HFFc6 (cell line): ENCODE measurements at regions not wholly inside any gene's neighbourhood (a gene's known extent, or its start where the extent isn't known, plus 50 kb on each side); places are given as distances from the start of the nearest gene placed in this dataset.

Source experiments
- DNase-seq: peaks from one replicate; pipeline ENCODE4 v3.0.0-alpha.2; 2018
- H3K27ac Mint-ChIP-seq: 2 replicates; pipeline ENCODE4 v1.8.0; 2020; ENCODE audit warnings: mild to moderate bottlenecking, mixed read lengths
- H3K27me3 Mint-ChIP-seq: 2 replicates; pipeline ENCODE4 v1.8.0; 2021; ENCODE audit warnings: mild to moderate bottlenecking, moderate library complexity, mixed read lengths; ENCODE audit not compliant: insufficient read depth
- H3K36me3 Mint-ChIP-seq: 2 replicates; pipeline ENCODE4 v1.8.0; 2021; ENCODE audit warnings: low read depth, mixed read lengths
- H3K4me1 Mint-ChIP-seq: 2 replicates; pipeline ENCODE4 v1.8.0; 2020; ENCODE audit warnings: low read depth, mixed read lengths
- H3K4me3 Mint-ChIP-seq: 2 replicates; pipeline ENCODE4 v1.8.0; 2020; ENCODE audit warnings: mild to moderate bottlenecking, moderate library complexity, mixed read lengths
- H3K9me3 Mint-ChIP-seq: 2 replicates; pipeline ENCODE4 v1.8.0; 2020; ENCODE audit warnings: mild to moderate bottlenecking, mixed read lengths
- CTCF ChIP-seq: fragments of 200-600 bp; sonication (generic); IDR thresholded peaks from 2 replicates; pipeline ENCODE4 v1.5.0; 2021; ENCODE audit warnings: antibody characterized with exemption, mild to moderate bottlenecking

- H3K4me3 Mint-ChIP-seq: no peak overlapping the region
- no peak for TF ChIP-seq CTCF
- H3K27me3 Mint-ChIP-seq: no peaks in the 10 kb centered on the region
- no peak for DNase-seq
- H3K36me3 Mint-ChIP-seq: no peaks in the 10 kb centered on the region
- peaks cover 36% of the 10 kb centered on the region; the same call in 1 of the 2 replicates for H3K9me3 Mint-ChIP-seq
- no peak overlapping the region for H3K27ac Mint-ChIP-seq
- no peaks in the 10 kb centered on the region for H3K4me1 Mint-ChIP-seq
These were observed 371.9 kb upstream of the SHH start for GRCh38 chr7:156184164-156184563.

GRCh38 chr7:156180451-156181229, 368.4 kb upstream of the SHH start:
- H3K36me3 Mint-ChIP-seq: no peaks in the 10 kb centered on the region
- no peak overlapping the region for H3K27ac Mint-ChIP-seq
- peaks cover 62% of the 10 kb centered on the region for H3K9me3 Mint-ChIP-seq
- no peak for DNase-seq
- H3K4me3 Mint-ChIP-seq: no peak overlapping the region
- no peak for TF ChIP-seq CTCF
- H3K27me3 Mint-ChIP-seq: peaks cover 4% of the 10 kb centered on the region
- H3K4me1 Mint-ChIP-seq: no peaks in the 10 kb centered on the region

DNA sequence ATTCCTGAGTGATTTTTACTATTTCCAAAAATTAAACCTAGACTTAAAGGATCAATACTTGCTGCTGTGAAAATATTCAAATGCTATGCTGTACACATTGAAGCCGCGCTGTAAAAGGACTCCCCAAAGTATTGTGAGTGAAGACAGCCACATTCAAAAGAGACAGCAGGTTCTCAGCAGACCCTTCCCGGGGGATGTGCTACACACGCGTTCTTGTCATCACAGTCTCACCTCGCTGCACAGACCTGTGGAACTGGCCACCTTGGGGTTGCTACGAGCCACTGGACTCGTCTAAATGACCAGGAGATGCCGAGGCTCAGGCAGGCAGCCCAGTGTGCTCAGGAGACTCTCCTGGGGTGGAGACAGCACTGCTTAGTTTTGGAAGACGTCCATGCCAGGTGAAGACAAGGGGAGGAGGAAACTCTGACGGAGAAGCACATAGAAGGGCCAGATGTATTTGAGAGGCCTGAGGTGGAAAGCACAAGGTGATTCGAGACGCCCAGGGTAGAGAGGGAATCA, 367.7 kb upstream of the SHH start:
- peaks cover 60% of the 10 kb centered on the region for H3K9me3 Mint-ChIP-seq
- H3K27me3 Mint-ChIP-seq: peaks cover 4% of the 10 kb centered on the region
- H3K36me3 Mint-ChIP-seq: no peaks in the 10 kb centered on the region
- no peak overlapping the region for H3K4me3 Mint-ChIP-seq
- no peak for TF ChIP-seq CTCF
- no peak overlapping the region for H3K27ac Mint-ChIP-seq
- H3K4me1 Mint-ChIP-seq: no peaks in the 10 kb centered on the region
- no peak for DNase-seq

DNA sequence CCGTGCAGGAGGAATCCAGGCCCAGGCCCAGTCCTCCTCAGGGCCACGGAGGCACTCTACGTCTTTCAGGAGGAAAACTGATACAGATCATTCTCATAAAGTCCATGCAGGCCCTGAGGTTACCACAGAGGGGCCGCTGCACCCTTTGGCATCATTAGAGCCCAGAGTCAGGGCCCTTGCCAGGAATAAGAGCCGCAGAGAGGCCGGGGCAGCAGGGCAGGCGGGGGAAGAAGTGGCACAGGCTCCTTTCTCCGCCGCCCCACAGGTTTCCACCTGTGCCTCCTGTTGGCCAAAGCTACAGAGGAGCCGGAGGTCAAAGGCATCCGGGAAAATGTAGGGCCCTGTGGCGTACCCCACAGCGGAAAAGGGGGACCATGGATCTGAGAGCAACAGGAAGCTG, 366.6 kb upstream of the SHH start:
- Mint-ChIP-seq H3K4me1 (no peaks in the 10 kb centered on the region), H3K36me3 (no peaks in the 10 kb centered on the region), H3K9me3 (peaks cover 58% of the 10 kb centered on the region), H3K27me3 (peaks cover 4% of the 10 kb centered on the region), H3K27ac (no peak overlapping the region), H3K4me3 (no peak overlapping the region)
- no peak for DNase-seq
- no peak for TF ChIP-seq CTCF

GRCh38 chr7:156178214-156178613, 366.0 kb upstream of the SHH start:
- TF ChIP-seq CTCF: no peak
- Mint-ChIP-seq H3K4me1 (no peaks in the 10 kb centered on the region), H3K4me3 (no peak overlapping the region), H3K27ac (no peak overlapping the region), H3K27me3 (peaks cover 4% of the 10 kb centered on the region), H3K36me3 (no peaks in the 10 kb centered on the region), H3K9me3 (peaks cover 60% of the 10 kb centered on the region)
- no peak for DNase-seq
